DMS53 treated with DMSO at 0.1 percent for 48 hours (cell line): ENCODE measurements at regions not wholly inside any gene's neighbourhood (a gene's known extent, or its start where the extent isn't known, plus 50 kb on each side); places are given as distances from the start of the nearest gene placed in this dataset.
"Not testable (repeated sequence)": the region's sequence is repeated elsewhere in the genome, so short reads cannot be mapped to it uniquely, and the experiment has no call there.

Experiments used
- DNase-seq: peaks from one replicate; lab custom pipeline; 2025; ENCODE audit not compliant: unreplicated experiment; lab: John Stamatoyannopoulos, UW

- not testable (repeated sequence) for DNase-seq
These were observed 196.5 kb upstream of the ZNF469 start for GRCh38 chr16:88185976-88186888.

DNA sequence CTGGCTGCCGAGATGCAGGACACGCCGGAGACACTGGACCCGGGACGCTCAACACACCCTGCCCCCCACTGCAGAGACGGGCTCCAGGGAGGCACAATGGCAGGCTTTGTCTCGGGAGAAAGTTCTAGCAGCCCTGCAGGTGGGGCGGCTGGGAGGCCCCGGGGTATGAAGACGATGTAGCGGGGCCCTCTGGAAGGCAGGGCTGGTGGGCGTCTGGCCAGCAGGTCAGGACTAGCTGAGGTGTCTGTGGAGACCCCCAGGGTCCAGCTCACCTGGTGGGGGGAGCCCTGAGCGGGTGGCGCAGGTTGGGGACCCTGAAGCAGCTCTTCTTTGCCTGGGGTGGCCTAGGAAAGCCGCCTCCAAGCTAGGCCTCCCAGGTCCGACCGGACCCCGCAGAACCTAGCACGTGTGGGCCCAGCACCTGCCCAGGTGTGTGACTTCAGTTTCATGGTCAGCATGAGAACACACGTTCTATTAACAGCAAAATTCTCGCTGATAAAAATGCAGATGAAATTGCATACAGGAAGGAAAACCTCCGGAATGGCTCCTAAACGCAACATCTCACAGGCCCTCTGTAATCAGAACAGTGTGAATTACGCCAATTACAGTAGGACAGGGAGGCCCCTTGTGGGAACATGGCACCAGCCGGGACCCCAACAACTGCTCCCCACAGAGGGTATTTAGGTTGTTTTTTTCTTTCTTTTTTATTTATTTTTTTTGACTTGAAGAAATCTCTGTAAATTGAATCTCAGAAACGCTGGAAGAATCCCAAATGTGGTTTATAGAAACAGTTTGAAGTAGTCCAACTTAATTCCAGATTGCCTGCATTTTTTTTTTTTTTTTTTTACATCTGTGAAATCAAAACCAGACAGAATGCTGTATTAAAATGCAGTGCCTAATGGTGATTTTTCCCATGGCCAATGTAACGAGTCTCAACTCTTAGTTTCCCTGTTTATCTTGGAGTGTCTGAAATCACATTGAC, 195.6 kb upstream of the ZNF469 start:
- DNase-seq = not testable (repeated sequence)

GRCh38 chr16:88188171-88188895, 194.4 kb upstream of the ZNF469 start:
- not testable (repeated sequence) for DNase-seq

DNA sequence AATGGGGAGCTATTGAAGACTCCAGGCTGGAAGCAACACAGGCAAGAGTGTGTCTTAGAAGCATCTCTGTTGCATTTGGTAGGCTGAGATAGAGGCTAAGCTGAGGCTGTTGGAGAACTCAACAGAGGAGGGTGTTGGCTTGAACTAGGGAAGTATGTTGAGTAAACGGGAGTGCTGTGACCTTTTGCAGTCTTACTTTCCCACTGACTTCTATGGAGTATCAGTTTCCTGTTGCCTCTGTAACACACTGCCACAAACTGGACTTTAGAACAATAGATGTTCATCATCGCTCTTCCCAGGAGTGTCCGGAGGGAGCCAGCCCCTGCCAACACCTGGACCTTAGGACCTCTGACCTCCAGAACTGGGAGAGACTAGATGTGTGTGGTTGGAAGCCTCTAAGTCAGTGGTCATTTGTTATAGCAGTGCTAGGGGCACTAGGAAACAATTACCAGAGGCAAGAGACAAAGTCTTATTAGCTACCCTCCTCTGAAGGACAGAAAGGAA, 192.1 kb upstream of the ZNF469 start:
- DNase-seq = not testable (repeated sequence)

DNA sequence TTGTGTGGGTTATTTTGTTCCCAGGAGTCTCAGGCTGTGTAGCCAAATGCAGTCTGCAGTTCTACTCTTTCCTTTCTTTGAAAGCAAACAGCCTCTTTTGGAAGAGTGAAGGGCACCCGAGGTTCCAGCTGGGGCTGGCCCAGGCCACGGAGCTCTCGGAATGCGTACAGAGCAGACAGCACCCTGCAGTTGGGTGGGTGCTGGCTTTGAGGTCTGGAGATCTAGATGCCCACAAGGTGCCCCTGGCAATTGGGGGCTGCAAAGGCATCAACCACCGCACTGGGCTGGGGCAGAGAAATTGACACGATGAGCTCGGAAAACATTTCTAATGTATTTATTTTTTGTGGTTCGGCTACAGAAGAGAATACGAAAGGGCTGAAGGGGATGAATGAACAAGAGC, 191.6 kb upstream of the ZNF469 start:
- not testable (repeated sequence) for DNase-seq

- no peak for DNase-seq
These were observed 190.2 kb upstream of the ZNF469 start for GRCh38 chr16:88192601-88193000.

GRCh38 chr16:88193706-88194396, 188.9 kb upstream of the ZNF469 start:
- DNase-seq = peak; percentile 1

GRCh38 chr16:88194397-88195268, 188.1 kb upstream of the ZNF469 start:
- no peak for DNase-seq

- no peak for DNase-seq
These were observed 187.5 kb upstream of the ZNF469 start for GRCh38 chr16:88195269-88195705.

DNA sequence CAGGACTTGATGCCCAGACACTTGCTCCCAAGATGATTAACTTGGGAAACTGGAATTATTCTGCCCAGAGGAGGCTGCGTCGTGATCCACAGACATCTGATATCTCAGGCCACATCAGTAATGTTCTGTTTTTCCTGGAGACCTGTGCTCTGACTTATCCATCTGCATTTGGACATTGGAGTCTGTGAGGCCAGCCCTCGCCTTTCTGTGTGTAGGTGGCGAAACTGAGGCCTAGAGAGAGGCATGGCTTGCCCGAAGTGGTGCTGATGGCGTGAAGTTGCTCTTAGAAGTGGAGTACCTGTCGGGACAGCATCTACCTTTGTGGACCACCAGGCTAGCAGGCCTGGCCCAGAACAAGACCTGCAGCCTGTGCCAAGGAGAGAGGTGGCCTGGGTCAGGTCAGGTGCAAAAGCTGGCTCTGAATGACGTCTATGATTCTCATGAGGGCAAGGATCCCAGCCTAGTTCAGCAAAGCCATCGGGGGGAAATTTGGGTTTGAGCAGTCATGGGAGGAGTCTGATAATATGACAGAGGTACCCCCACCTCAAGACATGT, 186.8 kb upstream of the ZNF469 start:
- no peak for DNase-seq

DNA sequence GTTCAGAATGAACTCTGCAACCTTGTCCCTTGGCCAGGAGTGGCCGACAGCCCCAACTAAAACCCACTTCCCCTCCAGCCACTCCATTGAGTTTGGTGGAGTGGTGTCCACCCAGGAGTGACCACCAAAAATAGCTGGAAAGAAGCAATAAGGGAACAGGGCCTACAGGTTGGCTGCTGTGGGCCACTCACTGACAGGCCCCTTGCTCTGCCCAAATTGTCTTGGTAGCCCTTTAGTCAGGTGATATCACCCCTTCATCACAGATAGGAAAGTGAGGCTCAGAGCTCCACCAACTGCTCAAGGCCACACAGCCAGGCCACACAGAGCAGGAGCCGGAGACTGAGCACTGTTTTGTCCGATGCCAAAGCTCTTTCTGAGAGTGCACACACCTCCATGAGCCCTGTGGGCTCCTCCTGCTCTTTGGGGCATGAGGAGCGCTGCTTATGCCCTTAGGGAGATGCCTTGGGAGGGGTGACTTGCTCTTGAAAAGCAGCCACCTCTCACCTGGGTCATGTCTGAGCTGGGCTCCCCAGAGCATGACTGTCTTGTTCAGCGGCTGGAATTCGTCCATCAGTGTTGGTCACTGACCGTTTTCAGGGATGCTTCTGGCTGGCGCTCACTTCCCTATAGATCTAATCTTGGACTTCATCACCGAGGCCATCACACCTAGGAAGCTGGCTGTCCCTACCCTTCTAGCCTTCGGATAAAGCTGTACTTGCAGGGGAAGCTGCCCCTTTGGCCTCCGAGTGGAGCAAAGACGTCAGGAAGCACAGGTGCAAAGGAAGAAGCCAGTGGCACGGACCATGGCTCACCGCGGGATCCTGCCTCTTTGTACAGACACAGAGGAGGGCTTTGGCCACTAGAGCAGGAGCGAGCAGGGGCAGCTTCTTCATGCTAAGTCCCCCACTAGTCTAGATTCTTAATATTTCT, 186.0 kb upstream of the ZNF469 start:
- no peak for DNase-seq

- no peak for DNase-seq
These were observed 185.0 kb upstream of the ZNF469 start for GRCh38 chr16:88197481-88198456.

DNA sequence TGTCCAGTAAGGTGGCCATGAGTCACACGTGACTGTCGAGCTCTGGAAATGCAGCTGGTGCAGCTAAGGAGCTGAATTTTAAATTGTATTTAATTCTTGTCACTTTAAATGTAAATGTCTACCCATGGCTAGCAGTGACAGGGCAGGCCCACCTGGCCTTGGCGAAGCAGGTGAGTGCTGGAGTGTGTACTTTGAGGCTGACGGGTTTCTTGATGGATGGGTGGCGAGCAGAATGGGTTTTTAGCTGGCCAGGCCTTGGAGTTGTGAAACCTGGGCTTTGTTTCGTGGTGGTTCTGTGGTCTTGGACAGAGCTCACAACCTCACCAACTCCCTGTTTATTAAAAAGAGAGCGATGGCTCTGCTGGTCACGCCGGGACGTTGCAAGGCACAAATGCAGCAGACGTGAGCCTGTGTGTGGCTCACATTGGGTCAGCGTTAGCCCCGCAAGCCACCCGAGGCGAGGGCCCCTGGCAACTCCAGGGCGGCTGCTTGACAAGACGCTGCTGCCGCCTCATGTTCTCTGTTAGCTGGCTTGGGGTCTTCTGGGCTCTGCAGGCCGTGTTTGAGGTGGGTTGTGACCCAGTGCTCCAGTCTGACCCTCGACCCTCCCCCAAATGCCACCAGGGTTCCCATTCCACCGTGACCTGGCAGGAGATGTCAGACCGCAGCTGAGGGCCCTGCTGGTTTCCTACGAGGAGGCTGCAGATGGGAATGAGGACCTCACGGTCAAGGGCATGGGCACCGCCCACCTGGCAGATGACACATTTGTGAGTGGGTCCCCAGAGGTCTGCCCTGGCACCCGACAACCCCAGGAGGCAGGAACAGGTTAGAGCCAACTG, 184.1 kb upstream of the ZNF469 start:
- not testable (repeated sequence) for DNase-seq

DNA sequence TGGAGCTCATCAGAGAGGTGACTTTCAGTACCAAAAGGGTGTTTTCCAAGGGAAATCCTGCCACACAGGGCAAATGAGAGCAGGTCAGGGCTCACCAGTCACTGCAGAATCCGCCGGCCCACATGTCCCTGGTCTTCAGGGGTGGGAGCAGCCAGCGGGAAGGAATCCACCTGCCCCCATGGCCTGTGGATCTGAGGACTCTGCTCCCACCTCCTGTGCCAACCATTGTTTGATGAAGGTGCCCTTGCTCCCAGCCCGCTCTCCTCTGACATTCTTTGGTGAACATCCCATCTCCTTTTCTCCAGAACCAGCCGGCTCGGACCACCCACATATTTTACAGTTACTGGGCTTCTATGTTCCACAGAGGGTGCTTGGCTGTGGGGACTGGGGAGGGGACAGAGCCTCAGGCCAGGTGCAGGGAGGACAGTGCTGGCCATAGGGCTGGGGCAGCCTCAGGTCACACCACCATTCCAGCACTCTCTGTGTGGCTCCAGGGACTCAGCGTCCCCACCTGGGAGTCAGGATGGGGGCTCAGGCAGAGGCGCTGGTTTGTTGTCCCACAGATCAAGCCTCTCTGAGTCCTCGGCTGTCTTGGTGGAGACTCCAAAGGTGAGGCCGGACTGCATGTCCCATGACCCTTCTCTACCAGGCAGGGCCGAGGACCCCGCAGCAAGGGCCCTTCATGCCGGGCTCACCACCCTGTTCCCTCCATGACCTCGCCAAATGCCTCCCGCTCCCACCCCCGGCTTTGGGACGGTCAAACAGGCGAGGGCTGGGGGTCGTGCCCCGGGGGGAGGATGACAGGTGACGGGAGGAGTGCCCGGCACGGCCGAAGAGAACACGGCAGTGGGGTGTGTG, 183.2 kb upstream of the ZNF469 start:
- DNase-seq = not testable (repeated sequence)
